ENCODE measurements at regions not wholly inside any gene's neighbourhood (a gene's known extent, or its start where the extent isn't known, plus 50 kb on each side); places are given as distances from the start of the nearest gene placed in this dataset.
A peak's percentile ranks its signal among the peaks of the same experiment; 100 is the strongest.

- FAIRE-seq (no peak), DNase-seq (ENCODE audit: low spot score in 2 of 2) (no peak)
These were observed 221.9 kb downstream of the LRRN1 start for GRCh38 chr3:4021162-4021561.

GRCh38 chr3:4029135-4029534, 229.9 kb downstream of the LRRN1 start:
- DNase-seq (ENCODE audit: low spot score in 2 of 2) = no peak
- no peak for FAIRE-seq

- FAIRE-seq = no peak
These were observed 231.4 kb downstream of the LRRN1 start for GRCh38 chr3:4030624-4031023.

GRCh38 chr3:4033296-4033695, 234.1 kb downstream of the LRRN1 start:
- FAIRE-seq = no peak

More at GRCh38 chr3:4030624-4031023, 231.4 kb downstream of the LRRN1 start:
- DNase-seq (ENCODE audit: low spot score in 2 of 2) = no peak

GRCh38 chr3:4036046-4036445, 236.8 kb downstream of the LRRN1 start:
- no peak for DNase-seq (ENCODE audit: low spot score in 2 of 2)

More at GRCh38 chr3:4033296-4033695, 234.1 kb downstream of the LRRN1 start:
- no peak for DNase-seq (ENCODE audit: low spot score in 2 of 2)

GRCh38 chr3:4038351-4038750, 239.1 kb downstream of the LRRN1 start:
- no peak for FAIRE-seq

More at GRCh38 chr3:4036046-4036445, 236.8 kb downstream of the LRRN1 start:
- no peak for FAIRE-seq

GRCh38 chr3:4042070-4042469, 242.8 kb downstream of the LRRN1 start:
- no peak for FAIRE-seq
- no peak for DNase-seq (ENCODE audit: low spot score in 2 of 2)

More at GRCh38 chr3:4038351-4038750, 239.1 kb downstream of the LRRN1 start:
- no peak for DNase-seq (ENCODE audit: low spot score in 2 of 2)

GRCh38 chr3:4042869-4043268, 243.6 kb downstream of the LRRN1 start:
- DNase-seq (ENCODE audit: low spot score in 2 of 2) (no peak), FAIRE-seq (no peak)

GRCh38 chr3:4043867-4044575, 244.8 kb downstream of the LRRN1 start:
- no peak for FAIRE-seq
- DNase-seq (ENCODE audit: low spot score in 2 of 2) = peak in 1 of 2 donors; percentile 10

- no peak for DNase-seq (ENCODE audit: low spot score in 2 of 2)
These were observed 245.4 kb downstream of the LRRN1 start for GRCh38 chr3:4044619-4045018.

GRCh38 chr3:4045756-4046155, 246.5 kb downstream of the LRRN1 start:
- DNase-seq (ENCODE audit: low spot score in 2 of 2) (no peak), FAIRE-seq (no peak)

More at GRCh38 chr3:4044619-4045018, 245.4 kb downstream of the LRRN1 start:
- no peak for FAIRE-seq

- no peak for FAIRE-seq
- no peak for DNase-seq (ENCODE audit: low spot score in 2 of 2)
These were observed 248.1 kb downstream of the LRRN1 start for GRCh38 chr3:4047366-4047765.

GRCh38 chr3:4052706-4053105, 250.5 kb upstream of the SETMAR start:
- DNase-seq (ENCODE audit: low spot score in 2 of 2) (no peak), FAIRE-seq (no peak)

GRCh38 chr3:4053975-4054374, 249.2 kb upstream of the SETMAR start:
- FAIRE-seq (no peak), DNase-seq (ENCODE audit: low spot score in 2 of 2) (no peak)

- no peak for FAIRE-seq
These were observed 243.1 kb upstream of the SETMAR start for GRCh38 chr3:4060064-4060463.

GRCh38 chr3:4060603-4061002, 242.6 kb upstream of the SETMAR start:
- FAIRE-seq (no peak), DNase-seq (ENCODE audit: low spot score in 2 of 2) (no peak)

More at GRCh38 chr3:4060064-4060463, 243.1 kb upstream of the SETMAR start:
- DNase-seq (ENCODE audit: low spot score in 2 of 2) = no peak

GRCh38 chr3:4061195-4061594, 242.0 kb upstream of the SETMAR start:
- FAIRE-seq = no peak

GRCh38 chr3:4061783-4062360, 241.3 kb upstream of the SETMAR start:
- no peak for FAIRE-seq

More at GRCh38 chr3:4061195-4061594, 242.0 kb upstream of the SETMAR start:
- no peak for DNase-seq (ENCODE audit: low spot score in 2 of 2)

GRCh38 chr3:4062621-4063020, 240.5 kb upstream of the SETMAR start:
- no peak for FAIRE-seq
- DNase-seq (ENCODE audit: low spot score in 2 of 2) = no peak

More at GRCh38 chr3:4061783-4062360, 241.3 kb upstream of the SETMAR start:
- DNase-seq (ENCODE audit: low spot score in 2 of 2) = no peak

GRCh38 chr3:4063916-4064574, 239.1 kb upstream of the SETMAR start:
- DNase-seq (ENCODE audit: low spot score in 2 of 2) (no peak), FAIRE-seq (no peak)

GRCh38 chr3:4065085-4065484, 238.1 kb upstream of the SETMAR start:
- no peak for FAIRE-seq
- no peak for DNase-seq (ENCODE audit: low spot score in 2 of 2)
